A673 (cell line): ENCODE measurements at regions not wholly inside any gene's neighbourhood (a gene's known extent, or its start where the extent isn't known, plus 50 kb on each side); places are given as distances from the start of the nearest gene placed in this dataset.

ENCODE experiments used
- BruUV-seq: library from RNA; stranded (reverse); fragments of 400-500 nt; replicated peaks from 2 replicates; lab custom pipeline; 2021; lab: Mats Ljungman, UMichigan
- CTCF ChIA-PET: fragments of 300-600 bp; sonication (Branson Sonifier 250); formaldehyde crosslinking; loops from one replicate; lab custom pipeline; 2022; ENCODE audit warnings: antibody characterized with exemption; lab: Charles Lee
- POLR2A ChIA-PET: fragments of 300-600 bp; sonication (Branson Sonifier 250); formaldehyde crosslinking; loops from one replicate; lab custom pipeline; 2022; ENCODE audit warnings: antibody characterized with exemption; ENCODE audit not compliant: low non-redundant PET; lab: Charles Lee
- DNase-seq: peaks from one replicate; pipeline ENCODE4 v3.0.0-alpha.2; 2015; ENCODE audit warnings: low spot score
- H3K27ac ChIP-seq: fragments of 200-600 bp; sonication (generic); 2 replicates; pipeline ENCODE4 v1.5.1; 2016; ENCODE audit warnings: mixed run types, low read depth, mild to moderate bottlenecking, mixed read lengths, antibody characterized with exemption, low read length; ENCODE audit not compliant: poor library complexity, severe bottlenecking
- H3K27me3 ChIP-seq: fragments of 200-600 bp; sonication (generic); replicated peaks from 2 replicates; pipeline ENCODE4 v1.6.1; 2017; ENCODE audit warnings: mixed run types, low read depth, mild to moderate bottlenecking, mixed read lengths, antibody characterized with exemption, low read length; ENCODE audit not compliant: insufficient read depth, poor library complexity
- H3K36me3 ChIP-seq: fragments of 200-600 bp; sonication (generic); 2 replicates; pipeline ENCODE4 v1.6.1; 2016; ENCODE audit warnings: mixed run types, mild to moderate bottlenecking, mixed read lengths, antibody characterized with exemption, low read length; ENCODE audit not compliant: insufficient read depth, poor library complexity, severe bottlenecking
- H3K4me1 ChIP-seq: fragments of 200-600 bp; sonication (generic); 2 replicates; pipeline ENCODE4 v1.6.1; 2017; ENCODE audit warnings: mixed run types, mild to moderate bottlenecking, mixed read lengths, antibody characterized with exemption, low read length; ENCODE audit not compliant: insufficient read depth, poor library complexity, severe bottlenecking
- H3K4me3 ChIP-seq: fragments of 200-600 bp; sonication (generic); 2 replicates; pipeline ENCODE4 v1.5.1; 2016; ENCODE audit warnings: low read depth, mixed run types, mild to moderate bottlenecking, mixed read lengths, low read length; ENCODE audit not compliant: poor library complexity, severe bottlenecking
- H3K9me3 ChIP-seq: fragments of 200-600 bp; sonication (generic); 2 replicates; pipeline ENCODE4 v1.6.1; 2016; ENCODE audit warnings: mixed run types, low read depth, mild to moderate bottlenecking, mixed read lengths, antibody characterized with exemption, low read length; ENCODE audit not compliant: poor library complexity, severe bottlenecking
- EZH2 ChIP-seq: fragments of 200-600 bp; sonication (generic); IDR thresholded peaks from 2 replicates; pipeline ENCODE4 v1.6.1; 2017; ENCODE audit warnings: borderline replicate concordance, low read depth, mild to moderate bottlenecking, mixed read lengths, antibody characterized with exemption, low read length; ENCODE audit not compliant: poor library complexity, severe bottlenecking
- intact Hi-C: fragments of 100-400 bp; cut with micrococcal nuclease; formaldehyde crosslinking; loops from one replicate; pipeline ENCODE4 v1.10.0; 2022; ENCODE audit not compliant: unreplicated experiment
- TF ChIP-seq, protein P1 (sequence below): fragments of 300-800, 200-600 bp; sonication (generic); conservative IDR thresholded peaks from 2 replicates; pipeline ENCODE4 v1.5.1; 2017; ENCODE audit warnings: low read depth, mild to moderate bottlenecking, antibody characterized with exemption, low read length, moderate library complexity, mixed read lengths

DNA sequence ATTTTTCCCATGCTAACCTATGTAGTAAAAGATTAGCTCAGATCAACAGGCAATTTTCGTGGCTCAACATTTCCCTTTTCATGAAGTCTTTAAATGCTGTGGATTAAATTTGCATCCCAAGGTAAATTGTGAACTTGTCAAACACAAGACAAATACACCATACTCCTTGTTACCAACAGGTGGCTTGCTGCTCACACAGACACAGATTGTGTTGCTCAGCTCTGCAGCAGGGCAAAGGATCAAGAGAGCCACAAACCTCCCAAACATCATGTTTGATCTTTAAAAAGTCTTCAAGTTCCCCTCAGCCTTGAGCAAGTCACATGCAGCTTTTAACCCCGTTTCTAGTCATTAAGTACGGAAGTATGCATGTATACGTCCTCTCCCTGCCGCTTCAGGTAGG lies 119.6 kb upstream of the CNTNAP4 start:
- ChIA-PET POLR2A (no interaction called here), CTCF (no interaction called here)
- TF ChIP-seq, protein P1, sequence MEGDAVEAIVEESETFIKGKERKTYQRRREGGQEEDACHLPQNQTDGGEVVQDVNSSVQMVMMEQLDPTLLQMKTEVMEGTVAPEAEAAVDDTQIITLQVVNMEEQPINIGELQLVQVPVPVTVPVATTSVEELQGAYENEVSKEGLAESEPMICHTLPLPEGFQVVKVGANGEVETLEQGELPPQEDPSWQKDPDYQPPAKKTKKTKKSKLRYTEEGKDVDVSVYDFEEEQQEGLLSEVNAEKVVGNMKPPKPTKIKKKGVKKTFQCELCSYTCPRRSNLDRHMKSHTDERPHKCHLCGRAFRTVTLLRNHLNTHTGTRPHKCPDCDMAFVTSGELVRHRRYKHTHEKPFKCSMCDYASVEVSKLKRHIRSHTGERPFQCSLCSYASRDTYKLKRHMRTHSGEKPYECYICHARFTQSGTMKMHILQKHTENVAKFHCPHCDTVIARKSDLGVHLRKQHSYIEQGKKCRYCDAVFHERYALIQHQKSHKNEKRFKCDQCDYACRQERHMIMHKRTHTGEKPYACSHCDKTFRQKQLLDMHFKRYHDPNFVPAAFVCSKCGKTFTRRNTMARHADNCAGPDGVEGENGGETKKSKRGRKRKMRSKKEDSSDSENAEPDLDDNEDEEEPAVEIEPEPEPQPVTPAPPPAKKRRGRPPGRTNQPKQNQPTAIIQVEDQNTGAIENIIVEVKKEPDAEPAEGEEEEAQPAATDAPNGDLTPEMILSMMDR, result no peak
- no peak for TF ChIP-seq EZH2
- no peak overlapping the region for H3K4me3 ChIP-seq
- intact Hi-C loops, result no loop called here
- DNase-seq, result no peak
- no peaks in the 10 kb centered on the region for H3K27me3 ChIP-seq
- no peaks in the 10 kb centered on the region for H3K9me3 ChIP-seq
- no peak overlapping the region for H3K27ac ChIP-seq
- no peaks in the 10 kb centered on the region for H3K4me1 ChIP-seq
- BruUV-seq, result no TSS peak
- H3K36me3 ChIP-seq, result no peaks in the 10 kb centered on the region

DNA sequence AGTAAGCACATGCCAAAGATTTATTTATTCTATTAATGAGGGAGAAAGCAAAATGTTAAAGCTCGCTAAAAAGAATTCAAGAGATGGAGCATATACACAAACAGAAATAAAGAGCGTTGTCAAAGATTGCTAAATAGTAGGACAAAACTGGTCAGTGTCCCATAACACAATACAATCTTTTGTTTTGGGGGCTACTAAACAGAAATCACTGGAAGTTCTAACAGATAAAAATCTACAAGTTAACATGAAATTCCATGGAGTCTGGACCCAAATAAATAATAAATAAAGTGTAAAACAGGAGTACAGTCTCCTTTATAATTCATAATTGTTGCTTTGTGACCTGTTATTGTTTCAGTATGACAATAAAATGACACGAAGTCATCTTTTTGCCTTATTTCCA lies 115.2 kb upstream of the CNTNAP4 start:
- Histone ChIP-seq H3K4me1 (no peaks in the 10 kb centered on the region), H3K27ac (no peak overlapping the region), H3K36me3 (no peaks in the 10 kb centered on the region), H3K27me3 (no peaks in the 10 kb centered on the region), H3K4me3 (no peak overlapping the region), H3K9me3 (no peaks in the 10 kb centered on the region)
- no peak for DNase-seq
- no peak for TF ChIP-seq EZH2
- TF ChIP-seq, protein P1, result no peak
- ChIA-PET POLR2A (no interaction called here), CTCF (no interaction called here)
- intact Hi-C loops, result no loop called here
- BruUV-seq, result no TSS peak

DNA sequence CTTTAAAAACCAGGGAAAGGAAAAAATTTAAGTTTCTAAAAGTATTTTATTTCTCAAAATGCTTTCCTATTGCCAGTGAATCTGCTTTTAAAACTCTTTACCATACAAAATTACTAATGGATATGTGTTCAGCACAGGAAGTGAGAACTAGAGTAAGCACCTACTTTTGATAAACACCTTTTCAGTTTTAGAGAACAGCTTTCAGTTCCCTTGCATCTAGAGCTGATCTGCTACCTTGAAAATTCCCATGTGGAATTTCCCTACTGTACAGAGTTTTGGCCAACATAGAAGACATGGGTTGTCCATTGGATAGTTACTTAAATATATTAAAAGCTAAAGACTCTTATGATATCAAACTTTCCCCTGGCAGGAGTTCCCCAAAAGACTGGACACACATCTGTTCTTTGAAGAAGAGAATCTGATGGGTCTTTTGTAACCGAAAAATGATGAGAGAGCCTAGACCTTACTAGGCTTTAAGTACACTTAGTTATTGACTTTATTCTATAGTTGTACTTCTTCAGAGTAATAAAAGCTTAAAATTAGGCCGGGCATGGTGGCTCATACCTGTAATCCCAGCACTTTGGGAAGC lies 112.1 kb upstream of the CNTNAP4 start:
- H3K9me3 ChIP-seq, result no peaks in the 10 kb centered on the region
- no peak overlapping the region for H3K27ac ChIP-seq
- no peaks in the 10 kb centered on the region for H3K27me3 ChIP-seq
- H3K4me3 ChIP-seq, result no peak overlapping the region
- TF ChIP-seq EZH2, result no peak
- TF ChIP-seq, protein P1, result no peak
- H3K4me1 ChIP-seq, result no peaks in the 10 kb centered on the region
- intact Hi-C loops, result no loop called here
- no TSS peak for BruUV-seq
- no peak for DNase-seq
- ChIA-PET POLR2A (no interaction called here), CTCF (no interaction called here)
- H3K36me3 ChIP-seq, result no peaks in the 10 kb centered on the region
